Activated CD8-positive, alpha-beta T cell treated with anti-CD3 and anti-CD28 coated beads for 36 hours (primary cell): ENCODE measurements at regions not wholly inside any gene's neighbourhood (a gene's known extent, or its start where the extent isn't known, plus 50 kb on each side); places are given as distances from the start of the nearest gene placed in this dataset.

Experiments used
- ATAC-seq: fragments of 200-7000 bp; cut with Tn5 transposase; one replicate; pipeline ENCODE4 v1.10.0; 2021; ENCODE audit warnings: mild to moderate bottlenecking, moderate library complexity
- CTCF ChIA-PET: fragments of 350-600 bp; sonication (Branson Sonifier 250); formaldehyde crosslinking; loops from one replicate; lab custom pipeline; 2021; ENCODE audit warnings: antibody characterized with exemption; lab: Charles Lee
- POLR2A ChIA-PET: fragments of 350-600 bp; sonication (Branson Sonifier 250); formaldehyde crosslinking; loops from one replicate; lab custom pipeline; 2021; ENCODE audit warnings: antibody characterized with exemption; lab: Charles Lee
- DNase-seq: peaks from one replicate; pipeline ENCODE4 v3.0.0-alpha.2; 2020
- H3K27ac Mint-ChIP-seq: one replicate; pipeline ENCODE4 v1.8.0; 2021; ENCODE audit warnings: mild to moderate bottlenecking, mixed read lengths
- H3K27me3 Mint-ChIP-seq: one replicate; pipeline ENCODE4 v1.8.0; 2021; ENCODE audit warnings: mixed read lengths
- H3K36me3 Mint-ChIP-seq: one replicate; pipeline ENCODE4 v1.8.0; 2021; ENCODE audit warnings: low read depth, mixed read lengths
- H3K4me1 Mint-ChIP-seq: one replicate; pipeline ENCODE4 v1.8.0; 2021; ENCODE audit warnings: low read depth, mixed read lengths
- H3K4me3 Mint-ChIP-seq: one replicate; pipeline ENCODE4 v1.8.0; 2021; ENCODE audit warnings: mild to moderate bottlenecking, moderate library complexity, mixed read lengths
- H3K9me3 Mint-ChIP-seq: one replicate; pipeline ENCODE4 v1.8.0; 2021; ENCODE audit warnings: mixed read lengths
- intact Hi-C: fragments of 100-400 bp; cut with micrococcal nuclease; formaldehyde crosslinking; loops from one replicate; pipeline ENCODE4 v1.10.0; 2022
- TF ChIP-seq, protein P1 (sequence below): fragments of 200-600 bp; IDR thresholded peaks from one replicate; pipeline ENCODE4 v1.8.0; 2022; ENCODE audit warnings: antibody characterized with exemption, mild to moderate bottlenecking

DNA sequence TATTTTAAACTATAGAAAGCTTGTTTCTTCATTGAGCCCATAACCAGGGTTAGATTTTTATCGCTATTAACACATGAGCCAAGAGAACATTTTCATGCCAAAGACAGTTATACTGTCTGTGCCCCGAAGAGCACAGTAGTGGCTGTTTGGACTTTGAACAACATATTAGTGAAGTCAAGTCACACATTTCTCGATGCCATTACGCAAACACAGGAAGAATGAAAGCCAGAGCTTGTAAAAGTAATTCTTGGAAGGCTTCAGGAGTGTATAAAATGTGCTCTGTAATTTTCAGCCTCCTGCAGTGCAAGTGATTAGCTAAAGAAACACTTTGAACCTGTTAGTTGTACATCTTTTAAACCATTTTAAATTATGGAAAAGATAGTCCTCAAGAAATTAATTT is 590.7 kb upstream of the PITX2 start:
- no peak overlapping the region for H3K4me3 Mint-ChIP-seq
- POLR2A ChIA-PET: no interaction called here

DNA sequence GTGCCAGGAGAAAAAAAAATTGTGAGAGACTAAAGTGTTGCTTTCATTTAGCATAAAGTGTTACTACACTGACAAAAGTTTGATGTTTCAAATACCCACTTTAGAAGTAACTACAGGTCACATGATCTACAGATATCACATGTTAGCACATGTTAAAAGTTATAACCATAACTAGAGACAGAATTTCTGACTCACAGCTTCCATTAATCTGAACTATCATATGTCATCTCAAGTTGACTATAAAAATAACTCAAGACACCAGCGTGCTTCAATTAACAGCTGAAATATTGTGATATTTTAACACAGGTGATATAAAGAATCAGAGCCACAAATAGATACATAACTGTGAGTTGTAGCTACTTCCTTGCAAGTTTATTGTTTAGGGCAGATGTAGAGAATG is 591.5 kb upstream of the PITX2 start:
- DNase-seq (no peak), ATAC-seq (no peak)
- Mint-ChIP-seq H3K36me3 (no peaks in the 10 kb centered on the region), H3K27me3 (no peaks in the 10 kb centered on the region), H3K27ac (no peak overlapping the region), H3K4me1 (no peaks in the 10 kb centered on the region), H3K9me3 (no peaks in the 10 kb centered on the region), H3K4me3 (no peak overlapping the region)
- POLR2A ChIA-PET: no interaction called here
- TF ChIP-seq, protein P1, sequence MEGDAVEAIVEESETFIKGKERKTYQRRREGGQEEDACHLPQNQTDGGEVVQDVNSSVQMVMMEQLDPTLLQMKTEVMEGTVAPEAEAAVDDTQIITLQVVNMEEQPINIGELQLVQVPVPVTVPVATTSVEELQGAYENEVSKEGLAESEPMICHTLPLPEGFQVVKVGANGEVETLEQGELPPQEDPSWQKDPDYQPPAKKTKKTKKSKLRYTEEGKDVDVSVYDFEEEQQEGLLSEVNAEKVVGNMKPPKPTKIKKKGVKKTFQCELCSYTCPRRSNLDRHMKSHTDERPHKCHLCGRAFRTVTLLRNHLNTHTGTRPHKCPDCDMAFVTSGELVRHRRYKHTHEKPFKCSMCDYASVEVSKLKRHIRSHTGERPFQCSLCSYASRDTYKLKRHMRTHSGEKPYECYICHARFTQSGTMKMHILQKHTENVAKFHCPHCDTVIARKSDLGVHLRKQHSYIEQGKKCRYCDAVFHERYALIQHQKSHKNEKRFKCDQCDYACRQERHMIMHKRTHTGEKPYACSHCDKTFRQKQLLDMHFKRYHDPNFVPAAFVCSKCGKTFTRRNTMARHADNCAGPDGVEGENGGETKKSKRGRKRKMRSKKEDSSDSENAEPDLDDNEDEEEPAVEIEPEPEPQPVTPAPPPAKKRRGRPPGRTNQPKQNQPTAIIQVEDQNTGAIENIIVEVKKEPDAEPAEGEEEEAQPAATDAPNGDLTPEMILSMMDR: no peak
- CTCF ChIA-PET: no interaction called here
- intact Hi-C loops: no loop called here

More for the DNA sequence above, 590.7 kb upstream of the PITX2 start:
- TF ChIP-seq, protein P1: no peak
- CTCF ChIA-PET: no interaction called here
- no peaks in the 10 kb centered on the region for H3K9me3 Mint-ChIP-seq
- DNase-seq (no peak), ATAC-seq (no peak)
- no peak overlapping the region for H3K27ac Mint-ChIP-seq
- H3K27me3 Mint-ChIP-seq: no peaks in the 10 kb centered on the region
- H3K36me3 Mint-ChIP-seq: no peaks in the 10 kb centered on the region
- no peaks in the 10 kb centered on the region for H3K4me1 Mint-ChIP-seq
- intact Hi-C loops: no loop called here

DNA sequence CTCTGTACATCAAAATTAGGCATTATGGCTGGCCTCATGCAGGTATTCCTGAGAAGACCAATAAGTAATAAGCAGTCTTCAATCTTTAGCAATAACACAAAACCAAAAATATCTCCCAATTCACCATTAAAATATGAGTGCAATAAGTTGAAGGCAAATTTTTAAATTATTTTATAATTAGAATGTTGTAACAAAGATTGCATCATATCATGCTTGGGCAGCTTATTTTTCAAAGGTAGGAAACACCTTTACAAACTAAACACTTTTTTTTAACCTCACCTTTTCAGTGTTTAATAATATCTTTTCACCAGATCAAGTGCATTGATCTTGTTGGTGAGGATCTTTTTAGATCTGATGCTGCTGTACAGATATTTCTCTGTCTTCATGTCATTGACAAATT is 592.9 kb upstream of the PITX2 start:
- no peak for ATAC-seq
- H3K4me1 Mint-ChIP-seq: no peaks in the 10 kb centered on the region
- no peak overlapping the region for H3K4me3 Mint-ChIP-seq
- intact Hi-C loops: no loop called here
- H3K9me3 Mint-ChIP-seq: no peaks in the 10 kb centered on the region
- no peak overlapping the region for H3K27ac Mint-ChIP-seq
- no peaks in the 10 kb centered on the region for H3K36me3 Mint-ChIP-seq
- DNase-seq: no peak
- TF ChIP-seq, protein P1: no peak
- CTCF ChIA-PET: interaction anchor here (0.7 kb wide), 1 partner anchor 264 kb away, joined by 3 read pairs; no protein-coding TSS in a partner anchor
- H3K27me3 Mint-ChIP-seq: no peaks in the 10 kb centered on the region
- POLR2A ChIA-PET: no interaction called here

DNA sequence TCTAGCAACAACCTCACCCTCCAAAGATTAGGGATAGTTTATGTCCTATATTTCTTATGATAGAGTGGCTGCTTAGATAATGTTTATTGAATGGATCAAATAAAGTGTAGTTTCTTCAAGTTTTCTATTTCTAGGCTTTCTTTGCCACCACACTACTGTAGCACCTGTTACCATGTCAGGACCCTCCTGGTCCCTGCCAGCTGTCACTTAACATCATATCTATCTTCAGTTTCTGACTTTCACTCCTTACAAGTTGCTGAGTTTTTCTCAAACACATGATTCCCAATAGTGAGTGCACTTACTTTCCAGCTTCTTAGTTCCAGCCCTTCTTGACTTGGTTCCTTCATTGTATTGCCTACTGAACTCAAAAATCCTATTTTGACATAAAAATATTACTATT is 593.9 kb upstream of the PITX2 start:
- no peak for ATAC-seq

DNA sequence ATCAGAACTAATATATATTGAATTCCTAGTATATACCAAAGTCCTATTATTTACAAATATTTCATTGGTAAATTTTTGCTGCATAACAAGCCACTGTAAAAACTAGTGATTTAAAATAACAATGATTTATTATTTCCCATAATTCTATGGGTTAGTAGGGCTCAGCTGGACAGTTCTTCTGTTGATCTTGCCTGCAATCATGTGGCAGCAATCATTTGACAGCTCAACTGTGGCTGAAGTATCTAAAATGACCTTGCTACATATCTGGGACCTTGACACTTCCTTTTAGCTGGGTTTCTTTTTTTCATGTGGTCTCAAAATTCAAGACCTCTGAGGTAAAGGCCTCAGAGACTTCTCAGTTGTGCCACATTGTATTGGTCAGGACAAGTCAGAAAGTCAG is 598.5 kb upstream of the PITX2 start:
- no peak overlapping the region for H3K27ac Mint-ChIP-seq
- H3K9me3 Mint-ChIP-seq: no peaks in the 10 kb centered on the region
- no peak for DNase-seq
- ChIA-PET POLR2A (no interaction called here), CTCF (no interaction called here)
- ATAC-seq: no peak
- H3K4me1 Mint-ChIP-seq: no peaks in the 10 kb centered on the region
- TF ChIP-seq, protein P1: no peak
- no peak overlapping the region for H3K4me3 Mint-ChIP-seq
- no peaks in the 10 kb centered on the region for H3K36me3 Mint-ChIP-seq
- intact Hi-C loops: no loop called here
- no peaks in the 10 kb centered on the region for H3K27me3 Mint-ChIP-seq

More for the DNA sequence above, 593.9 kb upstream of the PITX2 start:
- Mint-ChIP-seq H3K27ac (no peak overlapping the region), H3K4me1 (no peaks in the 10 kb centered on the region), H3K27me3 (no peaks in the 10 kb centered on the region), H3K9me3 (no peaks in the 10 kb centered on the region), H3K36me3 (no peaks in the 10 kb centered on the region), H3K4me3 (no peak overlapping the region)
- TF ChIP-seq, protein P1: no peak
- intact Hi-C loops: no loop called here
- ChIA-PET POLR2A (no interaction called here), CTCF (no interaction called here)
- DNase-seq: no peak
